Peyer's patch (tissue), 4 donors: ENCODE measurements at regions not wholly inside any gene's neighbourhood (a gene's known extent, or its start where the extent isn't known, plus 50 kb on each side); places are given as distances from the start of the nearest gene placed in this dataset.

Experiments used
- CTCF ChIP-seq, 6 experiments: fragments of 450-650 bp in 4 of 6; fragments of 200-600 bp in 2 of 6; sonication (generic) in 1 of 6; IDR thresholded peaks; one replicate each; pipeline ENCODE4 v1.5.1; 2017 to 2019; ENCODE audit warnings: antibody characterized with exemption in 6 of 6, mild to moderate bottlenecking in 3 of 6, moderate library complexity in 1 of 6
- POLR2A ChIP-seq, 2 donors: fragments of 450-650 bp; IDR thresholded peaks; one replicate each; pipeline ENCODE4 v1.5.1; 2017; ENCODE audit warnings: antibody characterized with exemption in 2 of 2, mild to moderate bottlenecking in 2 of 2, moderate library complexity in 2 of 2

GRCh38 chr19:21621671-21622070, 116.3 kb downstream of the ZNF429 start:
- no peak for TF ChIP-seq POLR2A (IDR thresholded peaks at IDR 0.05)
- no peak for TF ChIP-seq CTCF (IDR thresholded peaks at IDR 0.05)
